Caco-2 (cell line): ENCODE measurements at regions not wholly inside any gene's neighbourhood (a gene's known extent, or its start where the extent isn't known, plus 50 kb on each side); places are given as distances from the start of the nearest gene placed in this dataset.

Source experiments
- BruUV-seq: library from RNA; stranded (reverse); fragments of 400-500 nt; replicated peaks from 2 replicates; lab custom pipeline; 2021; lab: Mats Ljungman, UMichigan
- CTCF ChIA-PET: fragments of 300-600 bp; sonication (Branson Sonifier 250); formaldehyde crosslinking; loops from one replicate; lab custom pipeline; 2022; ENCODE audit warnings: antibody characterized with exemption; lab: Charles Lee
- POLR2A ChIA-PET: fragments of 300-600 bp; sonication (Branson Sonifier 250); formaldehyde crosslinking; loops from one replicate; lab custom pipeline; 2022; ENCODE audit warnings: antibody characterized with exemption; lab: Charles Lee
- DNase-seq, 2 experiments: peaks; one replicate each; pipeline versions ENCODE4 v3.0.0 to v3.0.0-alpha.2; 2020 to 2022
- H3K27me3 ChIP-seq: replicated peaks from 2 replicates; pipeline ENCODE4 v1.6.0; 2011; ENCODE audit warnings: low read length; ENCODE audit not compliant: control insufficient read depth, insufficient read depth
- H3K36me3 ChIP-seq: 2 replicates; pipeline ENCODE4 v1.5.1; 2011; ENCODE audit warnings: low read length; ENCODE audit not compliant: control insufficient read depth, insufficient read depth
- H3K4me1 ChIP-seq: fragments of 250-450 bp; sonication (Bioruptor Pico); 2 replicates; pipeline ENCODE4 v1.5.1; 2020; ENCODE audit warnings: mild to moderate bottlenecking
- H3K4me3 ChIP-seq: 2 replicates; pipeline ENCODE4 v1.5.1; 2011; ENCODE audit warnings: low read depth, mild to moderate bottlenecking, control low read depth, low read length
- H3K9me3 ChIP-seq: fragments of 250-450 bp; sonication (Bioruptor Pico); 2 replicates; pipeline ENCODE4 v1.5.1; 2020; ENCODE audit warnings: mild to moderate bottlenecking, moderate library complexity
- H3K27ac Mint-ChIP-seq: one replicate; pipeline ENCODE4 v1.8.0; 2022; ENCODE audit warnings: mixed read lengths; ENCODE audit not compliant: unreplicated experiment
- H3K27me3 Mint-ChIP-seq: one replicate; pipeline ENCODE4 v1.8.0; 2022; ENCODE audit warnings: mixed read lengths; ENCODE audit not compliant: insufficient read depth, unreplicated experiment
- H3K36me3 Mint-ChIP-seq: one replicate; pipeline ENCODE4 v1.8.0; 2022; ENCODE audit warnings: mild to moderate bottlenecking, mixed read lengths; ENCODE audit not compliant: insufficient read depth, unreplicated experiment
- H3K4me1 Mint-ChIP-seq: one replicate; pipeline ENCODE4 v1.8.0; 2022; ENCODE audit warnings: low read depth, mixed read lengths; ENCODE audit not compliant: unreplicated experiment
- H3K4me3 Mint-ChIP-seq: one replicate; pipeline ENCODE4 v1.8.0; 2022; ENCODE audit warnings: mild to moderate bottlenecking, moderate library complexity, mixed read lengths; ENCODE audit not compliant: unreplicated experiment
- H3K9me3 Mint-ChIP-seq: one replicate; pipeline ENCODE4 v1.8.0; 2022; ENCODE audit warnings: mixed read lengths; ENCODE audit not compliant: unreplicated experiment
- intact Hi-C: fragments of 100-400 bp; cut with micrococcal nuclease; formaldehyde crosslinking; loops from one replicate; pipeline ENCODE4 v1.10.0; 2022; ENCODE audit not compliant: unreplicated experiment
- TF ChIP-seq, protein P1 (sequence below), 2 experiments: fragments of 200-600 bp in 1 of 2; IDR thresholded peaks; 1 replicate in 1 of 2; 2 replicates in 1 of 2; pipeline versions ENCODE4 v1.5.1 to v1.8.0; 2011 to 2022; ENCODE audit warnings: antibody characterized with exemption in 1 of 2, control low read depth in 1 of 2, inconsistent platforms in 1 of 2, low read depth in 1 of 2, low read length in 1 of 2, mild to moderate bottlenecking in 1 of 2, moderate library complexity in 1 of 2; ENCODE audit not compliant: insufficient read depth in 1 of 2, severe bottlenecking in 1 of 2, unreplicated experiment in 1 of 2

DNA sequence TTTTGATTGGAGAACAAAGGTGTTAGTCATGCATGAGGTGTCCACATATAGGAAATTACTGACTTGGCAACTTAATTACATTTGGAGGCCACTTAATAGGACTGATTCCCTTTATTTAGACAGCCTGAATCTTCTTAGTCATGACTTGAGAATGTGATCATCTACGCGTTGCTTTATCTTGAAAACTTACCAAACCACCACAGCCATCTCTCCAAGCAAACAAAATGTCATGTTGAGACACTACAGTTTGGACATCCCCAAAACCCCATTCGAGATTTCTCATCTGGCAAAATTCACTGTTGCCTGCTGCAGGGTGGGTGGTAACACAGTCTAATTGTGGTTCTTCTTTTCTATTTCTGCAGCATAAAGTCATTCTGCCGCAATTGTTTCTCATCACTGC lies 176.5 kb upstream of the CDH5 start:
- Mint-ChIP-seq H3K4me1 (no peaks in the 10 kb centered on the region), H3K4me3 (no peak overlapping the region), H3K27me3 (peaks cover 18% of the 10 kb centered on the region), H3K36me3 (no peaks in the 10 kb centered on the region), H3K27ac (no peak overlapping the region), H3K9me3 (no peaks in the 10 kb centered on the region)
- BruUV-seq, result no TSS peak
- POLR2A ChIA-PET, result no interaction called here
- CTCF ChIA-PET, result no interaction called here
- TF ChIP-seq, protein P1, sequence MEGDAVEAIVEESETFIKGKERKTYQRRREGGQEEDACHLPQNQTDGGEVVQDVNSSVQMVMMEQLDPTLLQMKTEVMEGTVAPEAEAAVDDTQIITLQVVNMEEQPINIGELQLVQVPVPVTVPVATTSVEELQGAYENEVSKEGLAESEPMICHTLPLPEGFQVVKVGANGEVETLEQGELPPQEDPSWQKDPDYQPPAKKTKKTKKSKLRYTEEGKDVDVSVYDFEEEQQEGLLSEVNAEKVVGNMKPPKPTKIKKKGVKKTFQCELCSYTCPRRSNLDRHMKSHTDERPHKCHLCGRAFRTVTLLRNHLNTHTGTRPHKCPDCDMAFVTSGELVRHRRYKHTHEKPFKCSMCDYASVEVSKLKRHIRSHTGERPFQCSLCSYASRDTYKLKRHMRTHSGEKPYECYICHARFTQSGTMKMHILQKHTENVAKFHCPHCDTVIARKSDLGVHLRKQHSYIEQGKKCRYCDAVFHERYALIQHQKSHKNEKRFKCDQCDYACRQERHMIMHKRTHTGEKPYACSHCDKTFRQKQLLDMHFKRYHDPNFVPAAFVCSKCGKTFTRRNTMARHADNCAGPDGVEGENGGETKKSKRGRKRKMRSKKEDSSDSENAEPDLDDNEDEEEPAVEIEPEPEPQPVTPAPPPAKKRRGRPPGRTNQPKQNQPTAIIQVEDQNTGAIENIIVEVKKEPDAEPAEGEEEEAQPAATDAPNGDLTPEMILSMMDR (IDR thresholded peaks at IDR 0.05; ENCODE audit: insufficient read depth in 1 of 2, low read depth in 1 of 2, low read length in 1 of 2, severe bottlenecking in 1 of 2, unreplicated experiment in 1 of 2), result no peak
- Histone ChIP-seq H3K9me3 (no peaks in the 10 kb centered on the region), H3K4me3 (no peak overlapping the region), H3K36me3 (no peaks in the 10 kb centered on the region), H3K27me3 (no peaks in the 10 kb centered on the region), H3K4me1 (no peaks in the 10 kb centered on the region)
- intact Hi-C loops, result no loop called here
- DNase-seq, result no peak

DNA sequence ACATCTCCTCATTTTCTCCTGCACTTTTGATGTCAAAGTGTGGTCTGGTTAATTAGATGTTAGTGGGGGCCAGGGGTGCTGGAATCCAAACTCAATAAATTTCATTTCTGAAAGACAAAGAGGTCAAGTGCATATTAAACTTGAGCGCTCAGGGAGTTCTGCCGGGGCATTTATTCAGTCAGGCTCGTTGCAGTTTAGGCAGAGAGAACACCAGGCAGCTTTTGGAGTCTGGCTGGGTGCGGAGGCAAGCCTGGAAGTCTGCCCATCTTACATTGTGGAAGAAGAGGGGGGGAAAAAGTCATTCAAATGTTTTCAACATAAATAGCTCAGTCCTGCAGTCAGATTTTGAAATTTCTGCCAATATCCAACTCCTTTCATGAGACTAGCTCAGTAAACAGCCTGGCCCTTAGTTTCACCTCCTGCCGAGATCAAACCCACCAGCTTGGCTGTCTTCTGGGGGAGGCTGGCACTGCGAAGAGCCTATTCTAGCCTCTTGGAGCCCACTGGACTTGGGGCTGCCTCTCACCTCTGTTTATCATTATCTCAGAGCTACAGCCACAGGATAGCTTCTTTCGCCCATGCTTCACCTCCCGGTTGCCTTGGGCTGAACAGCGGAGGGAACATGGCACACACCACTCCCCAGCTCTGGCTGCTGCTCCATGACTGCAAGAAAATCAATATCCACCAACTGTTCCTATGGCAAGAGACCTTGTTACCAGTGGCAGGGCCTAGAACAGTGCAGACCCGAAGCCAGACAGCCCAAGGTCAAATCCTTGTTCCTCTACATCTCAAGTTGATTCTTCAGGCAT lies 177.4 kb upstream of the CDH5 start:
- Mint-ChIP-seq H3K36me3 (no peaks in the 10 kb centered on the region), H3K27ac (no peak overlapping the region), H3K9me3 (no peaks in the 10 kb centered on the region), H3K4me3 (no peak overlapping the region), H3K27me3 (peaks cover 17% of the 10 kb centered on the region), H3K4me1 (no peaks in the 10 kb centered on the region)
- Histone ChIP-seq H3K4me1 (no peaks in the 10 kb centered on the region), H3K4me3 (no peak overlapping the region), H3K9me3 (no peaks in the 10 kb centered on the region), H3K36me3 (no peaks in the 10 kb centered on the region), H3K27me3 (no peaks in the 10 kb centered on the region)
- TF ChIP-seq, protein P1 (IDR thresholded peaks at IDR 0.05; ENCODE audit: insufficient read depth in 1 of 2, low read depth in 1 of 2, low read length in 1 of 2, severe bottlenecking in 1 of 2, unreplicated experiment in 1 of 2), result no peak
- ChIA-PET CTCF (no interaction called here), POLR2A (no interaction called here)
- no peak for DNase-seq
- intact Hi-C loops, result no loop called here
- BruUV-seq, result no TSS peak

DNA sequence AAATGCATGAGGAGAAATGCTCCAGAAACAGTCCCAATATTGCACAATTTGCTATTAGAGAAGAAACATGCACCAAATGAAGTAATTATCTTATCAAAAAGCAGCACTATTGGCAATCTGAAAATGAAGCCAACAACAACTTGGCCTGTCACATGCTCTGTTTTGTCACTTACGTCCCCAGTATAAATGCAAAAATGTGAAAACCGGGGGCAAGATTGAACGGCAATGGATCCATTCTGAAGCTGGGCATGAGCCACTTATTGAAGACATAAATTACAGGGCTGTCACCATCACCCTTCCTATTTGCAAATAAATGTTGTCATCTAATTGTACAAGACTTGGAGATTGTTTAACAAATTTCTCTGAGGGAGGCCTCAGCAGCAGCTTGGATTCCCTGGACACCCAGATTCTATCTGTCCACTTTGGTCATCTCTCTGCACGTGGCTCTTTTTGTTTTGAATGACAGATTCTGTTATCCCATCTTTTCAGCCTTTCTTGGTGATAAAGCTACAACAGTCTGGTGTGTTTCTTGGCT lies 180.2 kb upstream of the CDH5 start:
- no peak for DNase-seq
- intact Hi-C loops, result no loop called here
- Histone ChIP-seq H3K9me3 (no peaks in the 10 kb centered on the region), H3K4me1 (no peaks in the 10 kb centered on the region), H3K36me3 (no peaks in the 10 kb centered on the region), H3K27me3 (no peaks in the 10 kb centered on the region), H3K4me3 (no peak overlapping the region)
- Mint-ChIP-seq H3K36me3 (no peaks in the 10 kb centered on the region), H3K27ac (no peak overlapping the region), H3K9me3 (no peaks in the 10 kb centered on the region), H3K4me1 (no peaks in the 10 kb centered on the region), H3K4me3 (no peak overlapping the region), H3K27me3 (peaks cover 13% of the 10 kb centered on the region)
- ChIA-PET CTCF (no interaction called here), POLR2A (no interaction called here)
- BruUV-seq, result no TSS peak
- TF ChIP-seq, protein P1 (IDR thresholded peaks at IDR 0.05; ENCODE audit: insufficient read depth in 1 of 2, low read depth in 1 of 2, low read length in 1 of 2, severe bottlenecking in 1 of 2, unreplicated experiment in 1 of 2), result no peak
